ENCODE measurements at regions not wholly inside any gene's neighbourhood (a gene's known extent, or its start where the extent isn't known, plus 50 kb on each side); places are given as distances from the start of the nearest gene placed in this dataset.

DNA sequence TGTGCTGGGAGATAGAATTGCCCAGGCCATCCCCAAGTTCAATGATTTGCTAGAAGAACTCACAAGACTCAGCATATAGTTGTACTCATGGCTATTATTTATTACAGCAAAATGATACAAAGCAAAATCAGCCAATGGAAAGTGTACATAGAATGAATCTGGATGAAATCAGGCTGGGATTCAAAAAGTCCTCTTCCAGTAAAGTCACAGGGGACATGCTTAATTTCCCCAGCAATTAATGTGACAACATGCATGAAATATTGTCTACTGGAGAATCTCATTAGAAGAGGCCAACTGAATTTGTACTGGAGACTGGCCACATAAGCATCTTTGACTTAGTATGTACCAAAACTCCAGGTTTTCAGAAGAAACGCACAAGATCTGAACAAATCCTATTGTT is 1043.1 kb downstream of the NAALADL2 start:
- TF ChIP-seq, protein P1, sequence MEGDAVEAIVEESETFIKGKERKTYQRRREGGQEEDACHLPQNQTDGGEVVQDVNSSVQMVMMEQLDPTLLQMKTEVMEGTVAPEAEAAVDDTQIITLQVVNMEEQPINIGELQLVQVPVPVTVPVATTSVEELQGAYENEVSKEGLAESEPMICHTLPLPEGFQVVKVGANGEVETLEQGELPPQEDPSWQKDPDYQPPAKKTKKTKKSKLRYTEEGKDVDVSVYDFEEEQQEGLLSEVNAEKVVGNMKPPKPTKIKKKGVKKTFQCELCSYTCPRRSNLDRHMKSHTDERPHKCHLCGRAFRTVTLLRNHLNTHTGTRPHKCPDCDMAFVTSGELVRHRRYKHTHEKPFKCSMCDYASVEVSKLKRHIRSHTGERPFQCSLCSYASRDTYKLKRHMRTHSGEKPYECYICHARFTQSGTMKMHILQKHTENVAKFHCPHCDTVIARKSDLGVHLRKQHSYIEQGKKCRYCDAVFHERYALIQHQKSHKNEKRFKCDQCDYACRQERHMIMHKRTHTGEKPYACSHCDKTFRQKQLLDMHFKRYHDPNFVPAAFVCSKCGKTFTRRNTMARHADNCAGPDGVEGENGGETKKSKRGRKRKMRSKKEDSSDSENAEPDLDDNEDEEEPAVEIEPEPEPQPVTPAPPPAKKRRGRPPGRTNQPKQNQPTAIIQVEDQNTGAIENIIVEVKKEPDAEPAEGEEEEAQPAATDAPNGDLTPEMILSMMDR (IDR thresholded peaks at IDR 0.05) = no peak
- TF ChIP-seq GATA2 (CRISPR knock-in tag; IDR thresholded peaks at IDR 0.05) = no peak
- TF ChIP-seq MXI1 (IDR thresholded peaks at IDR 0.05; ENCODE audit: low read depth, low read length) = no peak
- TF ChIP-seq, protein P2, sequence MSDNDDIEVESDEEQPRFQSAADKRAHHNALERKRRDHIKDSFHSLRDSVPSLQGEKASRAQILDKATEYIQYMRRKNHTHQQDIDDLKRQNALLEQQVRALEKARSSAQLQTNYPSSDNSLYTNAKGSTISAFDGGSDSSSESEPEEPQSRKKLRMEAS (IDR thresholded peaks at IDR 0.05; ENCODE audit: low read depth) = no peak
- TF ChIP-seq JUND (IDR thresholded peaks at IDR 0.05) = no peak
- no peak for TF ChIP-seq TAF1 (IDR thresholded peaks at IDR 0.05; ENCODE audit: borderline replicate concordance, low read depth, low read length)
- TF ChIP-seq SIN3A (IDR thresholded peaks at IDR 0.05; ENCODE audit: borderline replicate concordance, low read depth, low read length) = no peak

All from SK-N-SH (cell line).